ENCODE measurements at regions not wholly inside any gene's neighbourhood (a gene's known extent, or its start where the extent isn't known, plus 50 kb on each side); places are given as distances from the start of the nearest gene placed in this dataset.

DNA sequence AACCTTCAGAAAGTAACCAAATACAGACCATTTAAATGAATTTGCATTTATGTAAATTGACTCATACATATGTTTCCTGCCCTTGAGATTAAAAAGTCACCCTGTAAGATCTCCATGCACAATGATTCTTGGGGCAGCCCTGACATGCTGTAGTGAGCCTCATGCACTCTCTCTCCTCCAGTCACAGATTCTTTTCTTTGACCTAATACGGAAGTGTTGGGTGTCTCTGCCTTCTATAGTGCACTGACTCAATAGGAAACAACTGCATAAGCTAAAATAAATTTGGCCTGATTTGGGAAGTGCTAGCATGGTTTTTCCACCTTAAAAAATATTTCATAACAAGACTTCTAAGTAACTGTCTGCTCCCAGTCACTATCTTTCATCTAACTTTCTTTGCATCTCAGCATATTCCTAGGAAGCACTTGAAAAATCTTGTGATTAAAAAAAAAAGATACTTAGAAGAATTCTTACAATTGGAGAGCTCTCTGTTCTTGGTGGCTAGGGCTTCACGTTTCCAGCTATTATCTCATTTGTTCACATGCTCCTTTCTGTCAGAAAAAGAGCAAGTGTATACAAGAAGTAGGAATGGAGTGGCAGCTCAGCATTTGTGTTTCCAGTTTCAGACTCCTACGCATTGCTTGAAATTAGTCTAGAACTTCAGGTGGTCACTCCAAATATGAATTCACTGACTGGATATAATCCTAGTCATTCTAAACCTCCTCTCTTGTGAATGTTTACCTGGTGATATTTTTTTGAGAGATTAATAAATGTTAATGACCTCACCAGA lies 207.9 kb upstream of the COL8A1 start:
- no peak for DNase-seq

- DNase-seq: no peak
Observed at GRCh38 chr3:99429502-99429901, 208.9 kb upstream of the COL8A1 start.

GRCh38 chr3:99425930-99426329 lies 212.5 kb upstream of the COL8A1 start:
- no peak for DNase-seq

DNA sequence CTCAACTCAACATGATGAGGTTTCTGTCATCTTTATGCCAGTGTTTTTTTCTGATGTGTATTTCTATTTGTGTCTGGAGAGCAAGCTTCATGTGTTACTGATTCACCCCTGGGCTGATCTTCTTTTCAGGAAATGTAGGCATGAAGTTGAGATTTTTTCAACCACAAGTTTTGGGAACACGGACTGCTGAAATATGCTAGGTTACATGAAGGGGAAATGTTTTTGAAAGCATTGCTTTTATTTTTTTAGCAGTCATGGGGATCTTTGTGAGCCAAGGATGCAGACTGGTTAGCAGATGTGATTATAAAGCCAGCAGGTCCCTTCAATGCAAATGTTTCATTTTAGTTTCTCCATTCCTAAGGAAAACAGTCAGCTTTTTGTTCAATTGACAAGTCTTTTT lies 219.3 kb upstream of the COL8A1 start:
- no peak for DNase-seq

- DNase-seq: no peak
Observed at GRCh38 chr3:99418709-99419108, 219.7 kb upstream of the COL8A1 start.

GRCh38 chr3:99418209-99418635 lies 220.2 kb upstream of the COL8A1 start:
- no peak for DNase-seq

DNA sequence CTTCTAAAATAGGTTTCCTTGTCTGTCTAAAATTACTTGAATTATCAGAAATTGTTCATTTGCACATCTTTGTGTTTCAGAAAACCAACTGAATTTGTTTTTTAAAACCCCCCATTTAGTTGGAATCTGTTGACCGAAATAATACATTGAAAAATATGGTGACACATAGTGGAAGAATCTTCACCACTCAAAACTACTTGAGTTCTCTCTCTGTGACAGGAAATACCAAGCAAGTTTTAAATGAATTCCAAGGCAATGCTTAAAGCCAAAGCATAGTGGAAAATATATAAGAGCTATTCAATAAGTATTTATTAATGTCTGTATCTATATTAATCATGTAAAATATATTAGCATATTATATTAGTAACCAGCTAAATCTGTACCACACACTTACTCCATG lies 224.9 kb upstream of the COL8A1 start:
- DNase-seq: no peak

- DNase-seq: no peak
Observed at GRCh38 chr3:99410789-99411311, 227.5 kb upstream of the COL8A1 start.

GRCh38 chr3:99409961-99410360 lies 228.4 kb upstream of the COL8A1 start:
- DNase-seq: no peak

DNA sequence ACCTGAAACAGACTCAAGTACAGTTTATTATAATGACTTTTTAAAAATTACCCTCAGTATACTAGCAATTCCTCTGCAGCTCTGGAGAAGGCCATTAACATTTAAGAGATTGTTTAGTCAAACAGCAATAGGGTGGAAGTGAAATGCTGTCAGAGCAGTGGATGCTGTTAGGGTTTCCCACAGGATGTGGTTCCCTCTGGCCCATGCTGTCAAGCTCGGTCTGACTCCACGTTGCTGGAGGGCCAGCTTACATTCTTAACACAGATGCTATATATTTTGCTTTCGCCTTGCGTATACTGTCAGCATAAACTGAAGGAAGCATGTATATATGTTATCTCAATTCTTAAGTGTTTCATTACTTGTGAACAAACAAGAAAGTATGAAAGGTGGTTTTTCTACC lies 231.1 kb upstream of the COL8A1 start:
- no peak for DNase-seq

DNA sequence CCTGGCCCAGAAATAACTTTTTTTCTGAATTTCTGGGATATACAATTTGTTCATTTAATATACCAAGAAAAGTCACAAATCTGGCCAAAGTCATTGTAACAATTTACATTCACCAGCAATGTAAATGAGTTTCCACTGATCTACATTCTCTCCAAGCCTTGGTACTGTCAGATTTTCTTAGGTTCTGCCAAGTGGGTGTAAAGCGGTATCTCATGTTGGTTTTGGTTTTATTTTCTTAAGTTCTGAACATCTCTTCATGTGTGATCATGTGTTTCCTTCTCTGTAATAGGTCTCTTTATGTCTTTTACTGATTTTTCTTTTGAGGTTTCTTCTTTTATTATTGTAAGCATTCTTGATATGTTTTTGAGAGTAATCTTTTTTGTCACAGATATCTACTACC lies 235.6 kb upstream of the COL8A1 start:
- DNase-seq: no peak

- DNase-seq: no peak
Observed at GRCh38 chr3:99400352-99400751, 238.0 kb upstream of the COL8A1 start.

DNA sequence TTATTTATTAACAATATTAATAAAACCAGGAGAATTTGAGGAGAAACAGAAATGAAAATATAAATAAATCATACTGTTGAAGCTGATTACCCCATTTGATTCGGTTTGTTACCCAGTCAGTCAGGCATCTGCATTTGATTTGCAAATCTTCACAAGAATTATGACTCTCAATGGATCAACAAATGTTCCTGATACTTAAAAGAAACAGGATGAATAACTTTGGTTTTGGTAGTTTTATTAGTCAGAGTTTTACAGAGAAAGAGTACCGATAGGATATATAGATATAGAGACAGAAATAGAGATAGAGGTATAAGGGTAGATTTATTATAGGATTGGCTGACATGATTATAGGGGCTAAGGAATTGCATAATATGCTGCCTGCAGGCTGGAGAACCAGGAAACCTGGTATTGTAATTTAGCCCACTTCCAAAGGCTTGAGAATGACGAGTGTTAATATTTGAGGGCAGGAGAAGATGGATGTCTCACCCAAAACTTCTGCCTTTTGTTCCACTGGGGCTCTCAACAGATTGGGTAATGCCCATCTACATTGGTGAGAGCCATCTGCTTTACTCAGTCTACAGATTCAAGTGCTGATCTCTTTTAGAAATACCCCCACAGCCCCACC lies 241.6 kb upstream of the COL8A1 start:
- DNase-seq: no peak

GRCh38 chr3:99394831-99395778 lies 243.3 kb upstream of the COL8A1 start:
- no peak for DNase-seq

DNA sequence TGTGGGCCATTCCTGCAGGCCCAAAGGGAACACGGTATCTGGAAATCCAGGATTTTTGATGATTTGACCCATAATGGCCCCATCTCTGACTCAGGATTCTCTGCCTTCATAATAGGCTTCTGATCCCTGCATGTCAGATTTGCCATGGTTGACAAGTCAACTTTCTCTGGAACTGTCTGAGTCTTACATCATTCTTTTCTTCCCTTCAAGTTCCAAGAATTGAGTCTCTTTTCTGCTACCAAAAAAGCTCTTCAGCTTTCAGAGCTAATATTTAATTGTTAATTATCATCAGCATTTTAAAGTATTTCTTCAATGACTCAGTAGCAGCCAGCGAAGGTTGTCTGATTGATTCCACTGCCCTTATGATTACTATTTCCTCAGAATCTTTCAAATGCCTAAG lies 244.4 kb upstream of the COL8A1 start:
- DNase-seq: no peak

DNA sequence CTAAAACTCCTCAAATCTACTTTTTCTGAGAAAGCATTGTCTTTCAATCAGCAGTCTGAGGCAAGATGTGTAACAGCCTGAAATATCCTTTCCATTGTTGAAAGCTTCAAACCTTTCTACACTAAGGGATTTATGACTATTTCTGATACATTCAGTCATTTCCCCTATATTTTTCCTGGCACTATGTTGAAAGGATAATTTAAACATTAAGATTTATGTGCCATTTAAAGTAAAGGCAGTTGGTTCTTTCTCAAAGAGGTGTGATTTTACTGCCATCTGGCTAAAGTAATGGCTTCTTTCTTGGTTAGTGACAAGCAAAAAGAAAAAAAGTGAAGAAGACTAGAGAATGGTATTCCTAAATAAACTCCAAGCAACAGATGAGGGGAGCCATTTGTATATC lies 249.6 kb upstream of the COL8A1 start:
- no peak for DNase-seq

GRCh38 chr3:99384596-99384995 lies 253.8 kb upstream of the COL8A1 start:
- no peak for DNase-seq

- no peak for DNase-seq
Observed at GRCh38 chr3:99376926-99377325, 261.5 kb upstream of the COL8A1 start.

DNA sequence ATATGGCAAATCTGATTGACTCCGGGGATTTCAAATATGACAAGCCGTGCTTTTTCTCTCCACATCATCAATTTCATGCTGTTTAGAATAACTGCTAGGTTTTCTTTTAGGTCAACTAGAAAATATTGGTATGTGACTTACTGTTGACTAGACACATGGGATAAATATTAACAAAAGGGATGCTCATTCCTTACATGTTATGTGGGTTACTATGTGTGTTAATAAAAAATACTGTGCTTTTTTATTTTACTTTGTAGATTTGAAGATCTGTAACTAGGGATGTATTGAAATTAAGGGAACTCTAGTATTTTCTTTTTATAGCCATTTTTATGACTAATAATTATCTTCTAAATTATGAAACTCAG lies 264.6 kb upstream of the COL8A1 start:
- DNase-seq: no peak

- DNase-seq: no peak
Observed at GRCh38 chr3:99373088-99373845, 265.1 kb upstream of the COL8A1 start.

- no peak for DNase-seq
Observed at GRCh38 chr3:99366663-99367429, 271.5 kb upstream of the COL8A1 start.

DNA sequence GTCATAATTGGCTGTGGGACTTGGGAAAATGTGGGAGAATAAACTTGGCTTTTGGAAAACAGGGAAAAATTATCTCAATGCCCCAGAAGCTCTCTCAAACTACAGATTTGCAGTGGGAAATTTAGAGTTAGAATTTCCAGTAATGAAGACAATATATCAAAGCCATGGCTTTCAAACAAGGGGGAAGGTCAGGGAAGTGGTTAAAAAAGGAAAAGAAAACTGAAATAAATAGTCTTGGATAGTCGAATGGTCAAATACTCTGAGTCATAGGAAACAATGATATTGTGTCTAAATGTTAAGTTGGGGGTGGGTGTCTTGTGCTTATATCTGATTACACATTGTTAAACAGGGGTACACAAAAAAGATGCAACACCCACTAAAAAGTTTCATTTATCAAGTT lies 272.4 kb upstream of the COL8A1 start:
- DNase-seq: no peak
